ENCODE measurements at regions not wholly inside any gene's neighbourhood (a gene's known extent, or its start where the extent isn't known, plus 50 kb on each side); places are given as distances from the start of the nearest gene placed in this dataset.

DNA sequence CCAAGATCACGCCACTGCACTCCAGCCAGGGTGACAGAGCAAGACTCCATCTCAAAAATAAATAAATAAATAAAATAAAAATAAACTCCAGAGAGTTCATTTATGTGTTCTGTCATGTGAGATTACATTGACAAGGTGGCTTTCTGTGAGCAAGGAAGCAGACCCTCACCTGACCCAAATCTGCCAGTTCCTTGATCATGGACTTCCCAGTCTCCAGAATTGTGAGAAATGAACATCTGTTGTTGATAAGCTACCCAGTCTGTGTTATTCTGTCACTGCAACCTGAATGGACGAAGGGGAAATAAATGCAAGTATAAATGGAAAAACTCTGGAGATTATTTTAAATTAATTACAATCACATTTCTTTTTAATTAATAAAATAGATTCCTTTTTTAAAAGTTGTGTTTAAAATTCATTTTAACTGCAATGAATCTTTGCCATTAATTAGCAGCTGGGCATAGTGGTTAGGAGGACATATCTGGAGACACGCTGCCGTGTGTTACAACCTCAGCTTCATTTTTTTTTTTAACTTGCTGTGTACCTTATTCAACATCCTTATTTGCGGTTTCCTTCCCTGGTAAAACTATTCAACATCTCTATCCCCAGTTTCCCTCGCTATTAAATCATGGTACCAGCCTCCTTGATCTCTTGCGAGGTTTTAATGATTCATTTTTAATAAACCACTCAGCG is 376.4 kb downstream of the CHSY3 start:
- in situ Hi-C loops (cut with MboI): no loop called here

DNA sequence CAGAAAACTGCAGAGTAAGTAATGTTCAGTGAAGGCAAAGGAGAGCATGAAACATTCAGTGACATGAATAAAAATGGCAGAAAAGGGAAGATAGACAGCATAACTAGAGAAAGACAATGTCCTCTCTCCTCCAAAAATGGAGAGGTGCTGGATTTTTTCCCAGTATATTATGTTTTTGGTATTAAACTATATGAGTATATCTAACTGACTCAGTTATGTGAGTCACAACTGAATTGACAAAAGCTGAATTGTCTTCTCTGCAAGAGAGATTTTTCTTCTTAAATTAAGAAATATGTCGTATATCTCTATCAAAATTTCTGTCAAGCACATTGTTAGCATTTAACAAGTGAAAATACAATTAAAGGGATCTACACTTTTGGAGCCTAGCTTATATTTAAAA is 375.1 kb downstream of the CHSY3 start:
- Histone ChIP-seq H3F3A (ENCODE audit: insufficient read depth) (no peaks in the 10 kb centered on the region), H3K27ac (no peak overlapping the region), H3K79me2 (ENCODE audit: insufficient read depth) (no peaks in the 10 kb centered on the region), H3K27me3 (replicated peaks; ENCODE audit: insufficient read depth) (no peaks in the 10 kb centered on the region), H3K4me2 (ENCODE audit: unreplicated experiment) (no peak overlapping the region), H4K20me1 (ENCODE audit: insufficient read depth) (no peaks in the 10 kb centered on the region), H3K9me3 (ENCODE audit: low read depth) (peaks cover 5% of the 10 kb centered on the region), H3K9ac (no peak overlapping the region), H3K36me3 (ENCODE audit: low read depth) (no peaks in the 10 kb centered on the region), H2AFZ (no peak overlapping the region), H3K4me1 (ENCODE audit: insufficient read depth) (no peaks in the 10 kb centered on the region), H3K4me3 (no peak overlapping the region), H3K9me2 (ENCODE audit: insufficient read depth) (no peaks in the 10 kb centered on the region)
- in situ Hi-C loops (cut with MboI): no loop called here
- no peak for DNase-seq
- 10 to 18% methylated on average over 1 of the region's 1 CpG for WGBS, 2 experiments (ENCODE audit: low coverage in 1 of 2, low lambda C conversion rate in 2 of 2, missing lambda C conversion rate in 2 of 2)
- TF ChIP-seq EZH2 (IDR thresholded peaks at IDR 0.05; ENCODE audit: insufficient read depth, poor library complexity, severe bottlenecking): no peak
- TF ChIP-seq EZH2phosphoT487 (IDR thresholded peaks at IDR 0.05; ENCODE audit: insufficient read depth, low read depth): no peak

More for the DNA sequence above, 376.4 kb downstream of the CHSY3 start:
- Histone ChIP-seq H3K27me3 (replicated peaks; ENCODE audit: insufficient read depth) (no peaks in the 10 kb centered on the region), H4K20me1 (ENCODE audit: insufficient read depth) (no peaks in the 10 kb centered on the region), H3K4me1 (ENCODE audit: insufficient read depth) (no peaks in the 10 kb centered on the region), H3K4me2 (ENCODE audit: unreplicated experiment) (no peak overlapping the region), H3K4me3 (no peak overlapping the region), H3K79me2 (ENCODE audit: insufficient read depth) (no peaks in the 10 kb centered on the region), H3F3A (ENCODE audit: insufficient read depth) (no peaks in the 10 kb centered on the region), H3K9ac (no peak overlapping the region), H3K9me3 (ENCODE audit: low read depth) (peaks cover 5% of the 10 kb centered on the region), H3K36me3 (ENCODE audit: low read depth) (no peaks in the 10 kb centered on the region), H2AFZ (no peak overlapping the region), H3K27ac (no peak overlapping the region), H3K9me2 (ENCODE audit: insufficient read depth) (no peaks in the 10 kb centered on the region)
- DNase-seq: no peak
- 40 to 43% methylated on average over 8 of the region's 8 CpGs for WGBS, 2 experiments (ENCODE audit: low coverage in 1 of 2, low lambda C conversion rate in 2 of 2, missing lambda C conversion rate in 2 of 2)
- TF ChIP-seq EZH2 (IDR thresholded peaks at IDR 0.05; ENCODE audit: insufficient read depth, poor library complexity, severe bottlenecking) (no peak), EZH2phosphoT487 (IDR thresholded peaks at IDR 0.05; ENCODE audit: insufficient read depth, low read depth) (no peak)

DNA sequence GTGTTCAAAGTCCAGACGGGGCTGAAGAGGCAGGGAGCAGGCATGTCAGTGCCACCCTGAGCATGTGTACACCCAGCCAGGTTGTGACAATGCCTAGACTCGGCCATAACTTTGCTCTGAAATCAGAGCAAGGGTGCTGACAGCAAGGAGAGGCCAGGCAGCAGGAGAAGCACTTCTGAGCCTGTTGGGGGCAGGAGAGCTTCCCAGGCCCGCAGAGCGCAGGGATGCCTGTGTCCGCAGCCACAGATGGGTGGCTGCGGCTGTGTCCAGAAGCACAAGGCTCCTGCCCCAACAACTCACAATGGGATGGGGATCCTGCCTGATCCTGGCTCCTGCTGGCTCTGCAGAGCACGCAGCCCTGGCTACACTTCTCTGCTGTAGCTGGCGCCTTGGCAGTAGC is 373.9 kb downstream of the CHSY3 start:
- WGBS, 2 experiments (ENCODE audit: low coverage in 1 of 2, low lambda C conversion rate in 2 of 2, missing lambda C conversion rate in 2 of 2): 36 to 47% methylated on average over 8 of the region's 8 CpGs
- no peak overlapping the region for H3K9ac ChIP-seq
- in situ Hi-C loops (cut with MboI): no loop called here
- no peaks in the 10 kb centered on the region for H4K20me1 ChIP-seq (ENCODE audit: insufficient read depth)
- no peaks in the 10 kb centered on the region for H3K27me3 ChIP-seq (replicated peaks; ENCODE audit: insufficient read depth)
- peaks cover 5% of the 10 kb centered on the region for H3K9me3 ChIP-seq (ENCODE audit: low read depth)
- H3F3A ChIP-seq (ENCODE audit: insufficient read depth): no peaks in the 10 kb centered on the region
- no peak overlapping the region for H3K4me3 ChIP-seq
- TF ChIP-seq EZH2phosphoT487 (IDR thresholded peaks at IDR 0.05; ENCODE audit: insufficient read depth, low read depth): no peak
- no peak for TF ChIP-seq EZH2 (IDR thresholded peaks at IDR 0.05; ENCODE audit: insufficient read depth, poor library complexity, severe bottlenecking)
- no peaks in the 10 kb centered on the region for H3K79me2 ChIP-seq (ENCODE audit: insufficient read depth)
- H3K9me2 ChIP-seq (ENCODE audit: insufficient read depth): no peaks in the 10 kb centered on the region
- no peaks in the 10 kb centered on the region for H3K36me3 ChIP-seq (ENCODE audit: low read depth)
- no peak for DNase-seq
- H3K4me2 ChIP-seq (ENCODE audit: unreplicated experiment): no peak overlapping the region
- no peaks in the 10 kb centered on the region for H3K4me1 ChIP-seq (ENCODE audit: insufficient read depth)
- H3K27ac ChIP-seq: no peak overlapping the region
- H2AFZ ChIP-seq: no peak overlapping the region

DNA sequence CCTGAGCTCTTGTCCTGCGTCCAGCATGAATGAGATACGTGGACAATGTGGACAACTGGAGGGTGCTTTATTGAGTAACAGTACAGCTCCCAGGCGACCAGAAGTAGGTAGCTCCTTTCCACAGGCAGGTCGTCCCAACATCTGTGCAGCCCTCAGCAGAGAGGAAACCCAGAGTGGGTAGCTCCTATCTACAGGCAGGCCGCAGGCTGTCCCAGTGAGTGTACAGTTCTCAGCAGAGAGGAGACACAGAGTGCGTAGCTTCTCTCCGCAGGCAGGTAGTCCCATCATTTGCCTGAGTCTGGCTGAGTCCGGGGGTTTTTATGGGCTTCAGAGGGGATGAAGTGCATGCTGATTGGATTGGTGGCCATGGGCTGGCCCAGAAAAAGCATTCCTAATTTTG is 373.3 kb downstream of the CHSY3 start:
- TF ChIP-seq EZH2 (IDR thresholded peaks at IDR 0.05; ENCODE audit: insufficient read depth, poor library complexity, severe bottlenecking): no peak
- TF ChIP-seq EZH2phosphoT487 (IDR thresholded peaks at IDR 0.05; ENCODE audit: insufficient read depth, low read depth): no peak
- Histone ChIP-seq H3K9me3 (ENCODE audit: low read depth) (peaks cover 5% of the 10 kb centered on the region), H3K4me2 (ENCODE audit: unreplicated experiment) (no peak overlapping the region), H3K36me3 (ENCODE audit: low read depth) (no peaks in the 10 kb centered on the region), H3K4me1 (ENCODE audit: insufficient read depth) (no peaks in the 10 kb centered on the region), H3K27ac (no peak overlapping the region), H3K9me2 (ENCODE audit: insufficient read depth) (no peaks in the 10 kb centered on the region), H3K79me2 (ENCODE audit: insufficient read depth) (no peaks in the 10 kb centered on the region), H3K4me3 (no peak overlapping the region), H2AFZ (no peak overlapping the region), H3K9ac (no peak overlapping the region), H3K27me3 (replicated peaks; ENCODE audit: insufficient read depth) (no peaks in the 10 kb centered on the region), H4K20me1 (ENCODE audit: insufficient read depth) (no peaks in the 10 kb centered on the region), H3F3A (ENCODE audit: insufficient read depth) (no peaks in the 10 kb centered on the region)
- no peak for DNase-seq
- WGBS, 2 experiments (ENCODE audit: low coverage in 1 of 2, low lambda C conversion rate in 2 of 2, missing lambda C conversion rate in 2 of 2): 34 to 41% methylated on average over 8 of the region's 8 CpGs
- in situ Hi-C loops (cut with MboI): no loop called here

Data from GM23248 (cell line).